WTC11 (cell line): ENCODE measurements at regions not wholly inside any gene's neighbourhood (a gene's known extent, or its start where the extent isn't known, plus 50 kb on each side); places are given as distances from the start of the nearest gene placed in this dataset.

Experiments
- ATF2 ChIP-seq: sonication (generic); formaldehyde crosslinking; IDR thresholded peaks from 2 replicates; pipeline ENCODE4 v1.8.1; 2022; ENCODE audit warnings: low read depth, missing genetic modification reagents, borderline replicate concordance
- CTCF ChIP-seq: fragments of 200-600 bp; IDR thresholded peaks from 2 replicates; pipeline ENCODE4 v1.8.0; 2022; ENCODE audit warnings: antibody characterized with exemption
- ESRRA ChIP-seq: sonication (generic); formaldehyde crosslinking; IDR thresholded peaks from 2 replicates; pipeline ENCODE4 v1.8.1; 2022; ENCODE audit warnings: mild to moderate bottlenecking, missing genetic modification reagents, borderline replicate concordance
- FOXK1 ChIP-seq: sonication (generic); formaldehyde crosslinking; IDR thresholded peaks from 2 replicates; pipeline ENCODE4 v1.8.0; 2022; ENCODE audit warnings: mild to moderate bottlenecking, moderate library complexity, missing genetic modification reagents
- TEAD4 ChIP-seq: sonication (generic); formaldehyde crosslinking; IDR thresholded peaks from 2 replicates; pipeline ENCODE4 v1.8.0; 2022; ENCODE audit warnings: mild to moderate bottlenecking, missing genetic modification reagents

- no peak for TF ChIP-seq CTCF
- TF ChIP-seq ESRRA, result no peak
- no peak for TF ChIP-seq TEAD4 (CRISPR knock-in tag)
- TF ChIP-seq FOXK1 (CRISPR knock-in tag), result no peak
- TF ChIP-seq ATF2, result no peak
Observed at GRCh38 chr7:94779861-94780260, 123.9 kb upstream of the SGCE start.
